KG1 (cell line): ENCODE measurements at regions not wholly inside any gene's neighbourhood (a gene's known extent, or its start where the extent isn't known, plus 50 kb on each side); places are given as distances from the start of the nearest gene placed in this dataset.

Experiments used
- DNase-seq: peaks from one replicate; lab custom pipeline; 2025; lab: John Stamatoyannopoulos, UW

DNA sequence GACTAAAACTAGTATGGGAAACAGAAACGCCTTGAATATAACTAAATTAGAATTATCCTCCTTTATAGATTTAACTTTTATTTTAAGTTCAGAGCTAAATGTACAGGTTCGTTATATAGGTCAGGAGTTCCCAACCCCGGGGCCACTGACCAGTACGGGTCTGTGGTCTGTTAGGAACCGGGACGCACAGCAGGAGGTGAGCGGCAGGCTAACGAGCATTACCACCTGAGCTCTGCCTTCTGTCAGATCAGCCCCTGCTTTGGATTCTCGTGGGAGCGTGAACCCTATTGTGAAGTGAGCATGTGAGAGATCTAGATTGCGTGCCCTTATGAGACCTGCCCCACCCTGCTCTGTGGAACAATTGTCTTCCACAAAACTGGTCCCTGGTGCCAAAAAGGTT, 51.0 kb downstream of the FAT4 start:
- no peak for DNase-seq

DNA sequence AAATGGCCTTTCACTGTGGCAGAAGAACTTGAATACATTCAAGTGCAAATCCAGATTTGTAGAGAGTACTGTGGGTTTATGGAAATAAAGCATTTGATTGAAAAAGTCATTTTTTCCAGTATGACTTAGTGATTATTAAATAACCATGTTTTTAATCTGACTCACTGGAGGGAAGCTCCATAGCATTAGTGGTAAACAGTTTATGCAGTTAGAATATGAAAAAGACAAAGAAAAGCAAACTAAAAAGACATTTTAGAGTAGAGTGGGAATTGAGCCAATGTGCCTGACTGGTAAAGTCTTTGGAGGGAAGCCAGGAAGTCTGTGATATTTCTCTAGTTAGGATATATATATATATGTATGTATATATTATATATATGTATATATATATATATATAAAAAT, 53.4 kb downstream of the FAT4 start:
- no peak for DNase-seq

DNA sequence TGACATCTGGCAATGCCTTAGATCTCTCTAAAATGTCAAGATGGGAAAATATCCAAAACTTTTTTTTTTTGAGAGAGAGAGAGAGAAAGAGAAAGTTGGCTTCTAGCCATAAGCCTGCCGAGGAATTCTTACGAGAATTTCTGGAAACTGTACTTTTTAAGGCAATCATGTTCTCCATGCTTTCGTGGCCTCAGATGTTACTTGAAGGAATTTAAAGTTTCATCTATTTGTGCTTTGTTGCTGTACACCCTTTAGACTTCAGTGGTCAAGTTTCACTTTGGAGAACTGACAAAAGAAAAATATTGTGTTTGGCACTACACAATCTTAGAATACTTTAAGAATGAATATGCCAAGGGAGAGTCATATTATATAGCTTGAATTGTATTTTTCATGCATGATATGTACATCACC, 53.9 kb downstream of the FAT4 start:
- no peak for DNase-seq

DNA sequence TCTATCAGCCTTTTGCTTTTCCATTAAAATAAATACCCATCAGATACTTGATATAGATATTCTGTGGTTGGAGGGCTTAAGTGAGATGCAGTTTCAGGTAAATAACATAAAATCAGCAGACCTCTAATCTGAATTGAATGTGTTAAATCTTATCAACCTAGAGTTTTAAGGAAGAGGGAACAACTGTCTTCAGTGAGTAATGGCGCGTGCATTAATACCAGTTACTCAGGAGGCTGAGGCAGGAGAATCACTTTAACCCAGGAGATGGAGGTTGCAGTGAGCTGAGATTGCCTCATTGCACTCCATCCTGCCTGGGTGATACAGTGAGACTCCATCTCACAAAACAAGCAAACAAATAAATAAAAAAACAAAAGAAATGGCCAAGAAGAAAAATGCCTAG, 54.3 kb downstream of the FAT4 start:
- no peak for DNase-seq

DNA sequence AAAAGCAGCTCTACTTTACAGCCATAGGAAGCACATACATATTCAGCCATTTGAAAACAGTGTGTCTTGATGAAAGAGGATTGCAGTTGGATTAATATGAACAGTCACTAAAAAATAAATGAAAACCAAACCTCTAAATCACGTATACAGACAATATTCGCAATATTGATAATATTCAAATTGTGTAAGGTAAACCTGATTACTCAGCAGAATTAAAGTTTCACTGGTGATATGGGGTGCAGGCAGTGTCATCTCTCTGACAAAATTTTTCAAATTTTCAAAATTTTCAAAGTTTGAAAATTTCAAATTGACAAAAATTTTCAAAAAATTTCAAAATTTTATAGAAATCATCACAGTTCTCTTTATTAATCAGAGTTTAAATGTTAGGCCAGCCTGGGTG, 55.7 kb downstream of the FAT4 start:
- DNase-seq = no peak

DNA sequence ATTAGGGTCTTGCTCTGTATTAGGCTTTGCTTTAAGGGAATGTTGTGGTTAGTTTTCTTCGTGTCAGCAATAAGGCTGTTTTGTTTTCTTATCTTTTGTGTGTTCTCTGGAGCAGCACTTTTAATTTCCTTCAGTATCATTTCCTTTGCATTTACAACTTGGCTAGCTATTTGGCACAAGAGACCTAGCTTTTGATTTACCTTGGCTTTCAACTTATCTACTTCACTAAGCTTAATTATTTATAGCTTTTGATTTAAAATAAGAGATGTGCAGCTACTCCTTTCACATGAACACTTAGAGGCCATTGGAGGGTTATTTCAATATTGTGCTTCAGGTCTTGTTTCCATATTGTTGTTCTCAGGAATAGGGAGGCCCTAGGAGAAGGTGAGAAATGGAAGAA, 68.2 kb downstream of the FAT4 start:
- DNase-seq = no peak

DNA sequence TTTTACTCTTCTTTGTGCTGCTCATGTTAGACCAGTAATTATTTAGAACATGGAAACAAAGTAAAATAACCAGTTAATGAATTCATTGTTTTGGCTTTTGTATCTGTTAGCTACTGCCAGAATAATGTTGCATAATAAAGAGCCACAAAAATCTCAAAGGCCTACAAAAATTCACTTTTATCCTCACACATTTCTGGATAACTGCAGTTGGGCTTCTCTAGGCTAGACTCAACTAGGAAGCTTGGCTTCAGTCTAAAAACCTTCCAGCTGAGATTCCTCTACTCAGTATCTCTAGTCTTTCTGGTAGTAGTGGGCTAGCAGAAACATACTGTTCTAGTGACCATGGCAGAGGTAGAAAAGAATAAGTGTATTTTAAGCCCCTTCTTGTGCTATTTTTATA, 73.0 kb downstream of the FAT4 start:
- no peak for DNase-seq

DNA sequence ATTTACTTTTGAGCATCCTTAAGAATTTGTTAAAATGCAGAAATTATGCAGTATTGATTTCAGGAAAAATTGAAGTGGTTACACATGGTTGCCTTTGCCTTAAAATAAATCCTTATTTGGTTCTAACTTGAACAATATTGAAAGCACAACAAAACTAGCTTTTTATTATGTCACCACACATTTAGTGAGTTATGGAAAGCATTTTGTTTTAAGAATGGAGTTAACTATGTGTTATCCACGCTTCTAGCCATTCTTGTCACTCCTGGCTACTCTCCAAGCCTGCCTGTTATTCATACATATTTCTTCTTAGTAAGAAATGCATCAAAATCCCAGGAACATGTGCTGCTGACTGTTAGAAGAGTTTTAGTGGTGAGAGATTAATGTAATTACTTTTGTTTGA, 73.9 kb downstream of the FAT4 start:
- no peak for DNase-seq

DNA sequence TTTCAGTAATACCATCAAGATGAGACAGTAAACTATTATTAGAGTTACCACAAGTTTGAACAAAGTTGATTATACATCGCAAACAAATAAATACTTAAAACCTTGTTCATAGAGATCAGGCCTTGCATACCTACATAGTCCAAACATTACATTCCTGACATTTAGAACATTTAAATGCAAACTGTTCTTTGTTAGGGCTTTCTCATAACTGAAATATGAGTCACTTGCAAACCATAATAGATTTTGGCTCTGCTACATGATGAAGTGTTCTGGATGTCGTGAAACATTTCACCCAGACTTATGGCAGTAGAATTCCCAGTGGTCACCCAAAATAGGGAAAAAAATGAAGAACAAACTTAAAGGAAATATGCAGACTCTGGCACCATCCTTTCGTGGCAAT, 75.0 kb downstream of the FAT4 start:
- DNase-seq = no peak

DNA sequence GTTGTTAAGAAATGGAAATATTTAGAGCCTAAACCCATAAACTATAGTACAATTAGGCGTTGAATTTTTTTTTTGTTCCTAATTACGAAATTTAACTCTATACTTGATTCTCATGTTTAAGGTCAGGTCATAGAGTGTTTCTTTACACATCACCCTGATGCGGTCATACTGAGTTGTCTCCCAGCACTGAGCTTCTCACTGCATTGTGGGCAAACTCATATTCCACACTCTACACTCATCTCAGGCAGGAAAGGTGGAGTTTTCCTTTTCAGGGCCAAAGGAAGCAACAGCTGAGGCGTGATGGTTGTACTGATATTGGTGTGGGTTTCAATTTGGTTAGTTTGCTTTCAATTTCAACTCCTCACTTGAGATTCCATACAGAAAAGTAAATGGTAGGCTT, 75.4 kb downstream of the FAT4 start:
- DNase-seq = no peak

DNA sequence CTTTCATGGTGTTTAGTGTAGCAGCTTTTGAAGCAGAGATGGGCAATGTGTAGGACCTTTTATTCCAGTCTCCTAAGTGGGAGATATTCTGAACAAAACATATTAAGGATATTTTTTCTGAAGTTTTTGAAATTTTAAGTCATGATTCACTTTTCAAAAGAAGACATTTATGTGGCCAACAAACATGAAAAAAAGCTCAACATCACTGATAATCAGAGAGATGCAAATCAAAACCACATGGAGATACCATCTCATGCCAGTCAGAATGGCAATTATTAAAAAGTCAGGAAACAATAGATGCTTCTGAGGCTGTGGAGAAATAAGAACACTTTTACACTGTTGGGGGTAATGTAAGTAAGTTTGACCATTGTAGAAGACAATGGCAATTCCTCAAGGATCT, 76.0 kb downstream of the FAT4 start:
- no peak for DNase-seq

DNA sequence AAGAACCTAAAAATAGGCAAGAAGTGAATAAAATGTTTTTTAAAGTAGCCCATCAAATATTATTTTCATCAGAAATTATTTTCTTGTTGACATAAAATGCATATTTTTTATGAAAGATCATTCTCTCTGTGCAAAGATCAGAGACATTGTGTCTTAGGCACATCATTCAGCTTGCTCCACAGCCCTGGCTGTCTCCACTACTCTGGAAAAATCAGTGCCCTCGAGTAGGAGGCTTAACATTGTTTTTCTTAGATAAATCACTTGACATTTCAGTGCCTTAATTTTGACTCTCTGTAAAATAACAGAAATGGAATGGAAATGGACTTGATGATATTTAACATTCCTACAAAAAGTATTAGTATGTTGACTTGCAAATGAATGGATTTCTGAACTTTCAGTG, 77.9 kb downstream of the FAT4 start:
- no peak for DNase-seq

DNA sequence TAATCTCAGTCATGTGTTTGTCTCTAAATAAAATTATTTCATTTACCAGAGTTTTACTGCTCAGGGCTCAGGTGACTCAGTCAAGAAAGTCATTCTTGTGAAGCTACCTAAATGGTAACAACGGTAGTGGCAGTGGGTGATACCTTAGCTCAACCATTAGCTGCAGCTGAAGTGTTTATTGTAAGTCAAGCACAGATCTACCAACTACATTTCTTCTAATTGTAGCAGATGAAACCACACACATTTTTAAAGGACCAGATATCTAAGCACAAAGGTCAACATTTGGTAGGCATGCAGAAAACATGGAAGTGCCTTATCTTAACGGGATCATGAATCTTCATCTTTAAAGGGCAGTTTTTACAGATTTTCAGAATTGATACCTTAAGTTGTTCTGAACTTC, 79.1 kb downstream of the FAT4 start:
- no peak for DNase-seq

DNA sequence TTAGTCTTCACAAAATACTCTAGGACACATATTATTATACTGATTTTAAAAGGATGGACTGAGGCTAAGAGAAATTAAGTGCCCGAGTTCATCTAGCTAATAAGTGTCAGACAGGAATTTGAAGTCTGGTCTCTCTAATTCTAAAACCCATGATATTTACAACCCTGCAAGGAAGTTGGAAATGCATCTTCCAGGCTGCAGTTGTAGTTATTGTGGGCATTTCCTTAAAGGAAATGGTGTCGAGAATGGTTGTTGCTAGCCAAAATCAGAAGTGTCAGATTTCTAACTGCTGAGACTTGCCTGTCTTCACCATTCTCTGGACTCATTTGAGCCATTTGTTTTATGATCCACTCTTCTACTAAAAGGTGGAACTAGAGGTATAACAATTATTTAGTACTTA, 82.5 kb downstream of the FAT4 start:
- no peak for DNase-seq

DNA sequence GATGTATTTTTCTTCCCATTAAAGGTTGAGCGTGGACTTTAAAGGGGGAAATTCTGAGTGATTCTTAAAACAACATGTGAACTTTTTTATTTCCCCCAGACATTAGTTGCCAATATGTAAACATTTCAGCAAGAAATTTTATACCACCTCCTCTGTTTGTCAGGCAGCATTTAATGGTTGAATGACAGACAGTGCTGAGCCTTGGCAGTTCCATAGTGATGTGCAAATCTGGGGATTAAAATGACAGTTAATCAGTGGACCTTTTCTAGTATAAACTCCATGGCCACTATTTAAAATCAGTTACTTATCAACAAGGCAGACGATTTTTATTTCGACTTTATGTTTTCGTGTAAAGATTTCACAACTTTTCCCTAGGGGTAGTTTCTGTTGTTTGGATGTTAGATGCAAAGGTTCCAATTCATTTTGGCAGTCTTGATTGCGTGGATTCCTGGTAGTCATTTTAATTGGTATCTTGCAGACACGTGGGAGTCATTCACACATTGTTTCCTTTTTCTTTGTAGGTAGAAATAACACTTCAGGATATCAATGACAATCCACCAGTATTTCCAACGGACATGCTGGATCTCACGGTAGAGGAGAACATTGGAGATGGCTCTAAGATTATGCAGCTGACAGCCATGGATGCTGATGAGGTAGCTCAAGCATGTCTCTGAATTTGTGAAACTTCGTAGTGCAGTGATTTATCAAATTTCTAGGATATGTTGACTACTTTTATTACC, 83.7 kb downstream of the FAT4 start:
- DNase-seq = no peak

DNA sequence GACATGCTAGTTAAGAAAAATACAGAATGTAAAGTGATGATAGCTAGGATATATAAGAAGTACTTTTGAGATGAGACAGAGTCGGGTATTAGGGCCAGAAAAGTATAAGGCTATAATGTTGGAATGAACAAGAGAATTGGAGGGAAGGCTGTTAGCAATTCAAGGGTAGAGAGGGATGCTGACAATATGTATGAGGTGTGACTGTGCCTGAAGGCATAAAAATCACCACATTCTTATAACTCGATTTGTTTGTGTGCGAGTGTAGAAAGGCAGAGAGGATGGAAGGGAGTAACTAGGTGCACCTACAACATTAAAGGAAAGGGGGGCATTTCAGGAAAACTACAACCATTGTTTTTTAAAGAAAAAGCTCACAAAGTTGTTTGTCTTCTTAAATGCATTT, 86.0 kb downstream of the FAT4 start:
- no peak for DNase-seq

DNA sequence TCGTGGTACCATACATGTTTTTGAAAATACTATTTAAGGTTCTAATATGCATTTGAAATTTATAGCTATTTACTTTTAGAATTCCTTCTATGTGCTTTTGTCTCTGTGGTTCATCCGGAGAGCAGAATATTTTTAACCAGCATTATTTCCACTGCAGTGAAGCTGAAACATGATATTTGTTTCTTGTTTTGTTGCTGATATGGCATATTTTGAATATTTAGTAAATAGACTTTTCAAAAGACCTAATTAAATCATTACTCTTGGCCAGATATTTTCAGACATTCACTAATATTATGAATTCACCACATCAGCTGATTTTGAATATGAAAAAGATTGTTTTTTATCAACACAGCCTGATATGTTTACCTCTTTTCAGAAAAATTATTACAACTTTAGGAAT, 87.0 kb downstream of the FAT4 start:
- no peak for DNase-seq

DNA sequence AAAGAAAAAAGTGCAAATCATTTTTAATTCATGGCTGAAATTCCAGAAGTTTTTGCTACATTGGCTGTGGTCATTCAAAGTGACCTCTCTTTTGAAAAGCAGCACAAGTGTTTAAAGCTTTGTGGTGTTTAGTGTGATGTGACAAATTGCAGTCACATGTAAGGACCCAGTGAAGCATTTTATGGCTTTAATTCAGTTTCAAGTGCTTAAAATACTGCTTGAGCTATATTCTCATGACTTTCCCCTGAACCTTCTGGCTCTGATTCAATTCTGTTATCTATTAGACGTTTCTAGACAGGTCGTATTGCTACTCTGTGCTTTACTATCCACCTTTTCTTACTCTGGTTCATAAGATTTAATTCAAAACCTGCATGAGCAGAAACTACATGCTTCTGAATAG, 105.8 kb downstream of the FAT4 start:
- DNase-seq = no peak

DNA sequence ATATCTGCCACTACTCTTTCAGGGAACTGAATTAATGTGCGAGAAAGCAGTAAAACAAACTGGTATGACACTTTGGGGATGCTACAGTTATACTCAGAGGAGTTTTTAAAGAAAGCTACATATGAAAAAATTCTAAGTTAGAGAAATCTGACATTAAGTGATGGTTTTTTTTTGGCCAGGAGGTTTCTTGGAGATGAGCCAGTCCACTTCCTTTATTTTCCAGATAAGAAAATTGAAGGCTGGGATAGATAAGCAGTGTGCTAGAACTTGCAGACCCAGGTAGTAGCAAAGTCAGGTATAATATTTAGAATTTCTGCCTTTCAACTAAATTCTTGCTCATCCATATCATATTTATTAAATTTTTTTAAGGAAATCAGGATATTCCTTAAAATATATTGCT, 106.8 kb downstream of the FAT4 start:
- no peak for DNase-seq

DNA sequence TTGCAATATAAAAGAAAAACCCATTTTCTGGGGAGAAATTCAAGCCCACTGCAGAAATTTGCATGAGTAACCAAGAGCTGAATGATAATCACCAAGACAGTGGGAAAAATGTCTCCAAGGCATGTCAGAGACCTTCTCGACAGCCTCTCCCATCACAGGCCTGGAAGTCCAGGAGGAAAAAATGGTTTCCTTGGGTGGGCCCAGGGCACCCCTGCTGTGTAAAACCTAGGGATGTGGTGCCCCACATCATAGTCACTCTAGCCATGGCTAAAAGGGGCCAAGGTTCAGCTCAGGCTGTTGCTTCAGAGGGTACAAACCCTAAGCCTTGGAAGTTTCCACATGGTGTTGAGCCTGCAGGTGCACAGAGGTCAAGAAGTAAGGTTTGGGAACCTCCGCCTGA, 108.4 kb downstream of the FAT4 start:
- no peak for DNase-seq

DNA sequence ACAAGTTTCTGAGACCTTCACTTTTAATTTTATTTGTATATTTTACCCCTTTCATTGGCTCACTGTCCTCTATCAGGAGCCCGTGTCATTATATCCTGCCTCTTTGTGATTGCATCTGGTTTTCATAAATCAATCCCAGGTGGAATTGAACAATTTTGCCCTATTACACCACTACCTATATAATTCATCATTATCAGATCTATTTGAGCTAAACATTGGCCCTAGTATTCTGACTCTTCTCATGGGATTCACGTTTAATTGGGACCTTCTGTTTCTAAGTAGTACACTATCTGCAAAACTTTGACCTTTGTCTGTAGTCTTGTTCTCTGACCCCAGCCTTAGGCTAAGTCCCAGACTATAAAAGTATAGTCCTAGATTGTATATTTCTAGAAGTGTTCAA, 114.1 kb downstream of the FAT4 start:
- no peak for DNase-seq

DNA sequence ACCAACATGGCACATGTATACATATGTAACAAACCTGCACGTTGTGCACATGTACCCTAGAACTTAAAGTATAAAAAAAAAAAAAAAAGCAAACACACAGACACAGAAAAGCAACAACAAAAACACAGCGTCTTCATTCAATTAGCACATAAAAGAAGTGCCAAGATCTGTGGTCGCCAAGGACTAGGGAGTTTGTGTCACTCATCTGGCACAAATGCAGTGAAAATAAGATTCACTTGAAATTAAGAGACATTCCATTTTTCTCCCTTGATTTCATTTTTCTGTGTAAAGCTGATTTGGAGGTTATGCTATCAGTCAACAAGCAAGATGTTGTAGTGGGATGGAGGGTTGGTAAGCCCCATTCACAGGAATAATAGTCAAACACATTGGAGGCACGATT, 115.3 kb downstream of the FAT4 start:
- DNase-seq = no peak

DNA sequence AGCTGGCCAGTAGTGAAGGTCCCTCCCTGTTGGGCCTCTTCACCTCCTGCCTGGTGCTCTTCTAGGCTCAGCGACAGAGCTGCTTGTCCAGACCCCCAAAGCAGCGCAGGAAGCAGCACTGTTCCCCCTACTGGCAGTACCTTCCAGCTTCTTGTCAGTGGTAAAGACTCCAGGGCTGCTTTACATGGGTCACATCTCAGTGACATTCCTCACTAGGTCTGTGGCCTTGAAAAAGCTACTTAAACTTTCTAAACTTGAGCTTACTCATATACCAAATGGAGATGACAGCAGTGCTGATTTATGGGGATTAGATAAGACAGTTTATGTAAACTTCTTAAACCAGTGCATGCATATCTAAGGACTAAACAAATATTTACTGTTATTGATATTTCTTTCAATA, 117.3 kb downstream of the FAT4 start:
- no peak for DNase-seq

DNA sequence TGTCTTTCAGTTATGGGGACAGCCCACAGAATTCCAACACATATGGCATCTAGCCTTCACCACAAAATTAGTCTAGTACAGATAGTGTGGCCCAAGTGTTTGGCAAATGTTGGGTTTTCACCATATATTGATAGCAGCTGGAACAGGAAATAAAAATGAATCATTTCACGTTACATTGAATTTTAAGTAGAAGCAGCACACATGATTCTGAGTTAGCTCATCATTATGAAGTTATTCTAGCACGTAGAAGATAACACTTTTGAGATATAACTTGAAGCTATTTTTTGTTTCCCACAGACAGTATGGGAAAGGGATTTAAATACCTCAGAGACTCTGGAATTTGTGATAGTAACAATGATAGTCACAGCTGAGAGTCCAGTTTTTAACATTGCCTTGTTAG, 118.7 kb downstream of the FAT4 start:
- no peak for DNase-seq

DNA sequence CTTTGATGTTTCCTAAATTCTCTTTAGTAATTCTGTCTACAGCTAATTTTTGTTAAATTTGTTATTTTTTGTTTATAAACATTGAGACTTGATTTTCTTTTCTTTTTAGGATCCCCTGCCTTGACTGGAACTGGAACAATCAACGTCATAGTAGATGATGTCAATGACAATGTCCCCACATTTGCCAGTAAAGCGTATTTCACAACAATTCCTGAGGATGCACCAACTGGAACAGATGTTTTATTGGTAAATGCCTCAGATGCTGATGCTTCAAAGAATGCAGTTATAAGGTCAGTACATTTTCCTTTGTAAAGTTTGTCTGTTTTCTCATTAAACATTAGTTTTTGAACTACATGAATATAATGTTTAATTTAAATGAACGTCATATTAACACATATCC, 119.4 kb downstream of the FAT4 start:
- DNase-seq = no peak
